PC-9 (cell line): ENCODE measurements at regions not wholly inside any gene's neighbourhood (a gene's known extent, or its start where the extent isn't known, plus 50 kb on each side); places are given as distances from the start of the nearest gene placed in this dataset.
"Not testable (repeated sequence)": the region's sequence is repeated elsewhere in the genome, so short reads cannot be mapped to it uniquely, and the experiment has no call there.

Source experiments
- BruUV-seq: library from RNA; stranded (reverse); fragments of 400-500 nt; replicated peaks from 2 replicates; lab custom pipeline; 2021; lab: Mats Ljungman, UMichigan
- CTCF ChIA-PET: fragments of 300-600 bp; sonication (Branson Sonifier 250); formaldehyde crosslinking; loops from one replicate; lab custom pipeline; 2022; ENCODE audit warnings: antibody characterized with exemption; lab: Charles Lee
- POLR2A ChIA-PET: fragments of 300-600 bp; sonication (Branson Sonifier 250); formaldehyde crosslinking; loops from one replicate; lab custom pipeline; 2022; ENCODE audit warnings: antibody characterized with exemption; ENCODE audit not compliant: unreplicated experiment; lab: Charles Lee
- DNase-seq, 2 experiments: peaks; one replicate each; pipeline versions ENCODE4 v3.0.0 to v3.0.0-alpha.2; 2015 to 2022; ENCODE audit warnings: mixed read lengths in 1 of 2
- H2AFZ ChIP-seq: fragments of 200-600 bp; sonication (generic); 2 replicates; pipeline ENCODE4 v1.8.1; 2017; ENCODE audit warnings: antibody characterized with exemption
- H3F3A ChIP-seq: fragments of 200-600 bp; sonication (generic); 2 replicates; pipeline ENCODE4 v1.8.1; 2017; ENCODE audit warnings: antibody characterized with exemption, mild to moderate bottlenecking, low read depth; ENCODE audit not compliant: insufficient read depth
- H3K27ac ChIP-seq: fragments of 200-600 bp; sonication (generic); 2 replicates; pipeline ENCODE4 v1.6.1; 2016; ENCODE audit warnings: mixed run types
- H3K27me3 ChIP-seq: fragments of 200-600 bp; sonication (generic); 2 replicates; pipeline ENCODE4 v1.6.1; 2016; ENCODE audit warnings: low read depth, mixed run types; ENCODE audit not compliant: insufficient read depth
- H3K36me3 ChIP-seq: fragments of 200-600 bp; sonication (generic); 2 replicates; pipeline ENCODE4 v1.6.1; 2016; ENCODE audit warnings: low read depth, mixed run types
- H3K4me1 ChIP-seq: fragments of 200-600 bp; sonication (generic); replicated peaks from 2 replicates; pipeline ENCODE4 v1.6.1; 2016; ENCODE audit warnings: mixed run types; ENCODE audit not compliant: insufficient read depth
- H3K4me2 ChIP-seq: fragments of 200-600 bp; sonication (generic); 2 replicates; pipeline ENCODE4 v1.6.1; 2017; ENCODE audit warnings: mixed run types
- H3K4me3 ChIP-seq: fragments of 200-600 bp; sonication (generic); 2 replicates; pipeline ENCODE4 v1.6.1; 2016; ENCODE audit warnings: mixed run types
- H3K79me2 ChIP-seq: fragments of 200-600 bp; sonication (generic); 2 replicates; pipeline ENCODE4 v1.6.1; 2017; ENCODE audit warnings: low read depth, mixed run types
- H3K9me2 ChIP-seq: fragments of 200-600 bp; sonication (generic); 2 replicates; pipeline ENCODE4 v1.8.1; 2017; ENCODE audit warnings: mild to moderate bottlenecking; ENCODE audit not compliant: insufficient read depth
- H3K9me3 ChIP-seq: fragments of 200-600 bp; sonication (generic); 2 replicates; pipeline ENCODE4 v1.8.1; 2016; ENCODE audit warnings: low read depth; ENCODE audit not compliant: insufficient read depth
- H4K20me1 ChIP-seq: fragments of 200-600 bp; sonication (generic); 2 replicates; pipeline ENCODE4 v1.8.1; 2017; ENCODE audit not compliant: insufficient read depth
- CTCF ChIP-seq: fragments of 200-600 bp; sonication (generic); conservative IDR thresholded peaks from 2 replicates; pipeline ENCODE4 v1.6.1; 2017; ENCODE audit warnings: mixed run types, antibody characterized with exemption, mild to moderate bottlenecking, moderate library complexity
- EZH2 ChIP-seq: fragments of 200-600 bp; sonication (generic); IDR thresholded peaks from 2 replicates; pipeline ENCODE4 v1.8.0; 2017; ENCODE audit warnings: antibody characterized with exemption, low read depth
- intact Hi-C: fragments of 100-400 bp; cut with micrococcal nuclease; formaldehyde crosslinking; loops from one replicate; pipeline ENCODE4 v1.10.0; 2022; ENCODE audit not compliant: unreplicated experiment

GRCh38 chr2:242015108-242016065 lies 145.9 kb downstream of the RTP5 start:
- no peaks in the 10 kb centered on the region for H3K79me2 ChIP-seq
- intact Hi-C loops, result no loop called here
- no peak overlapping the region for H3K4me2 ChIP-seq
- ChIA-PET POLR2A (interaction anchor here (0.6 kb wide), 1 partner anchor 468 kb away, joined by 4 read pairs; no protein-coding TSS in a partner anchor), CTCF (interaction anchor here (0.7 to 1.0 kb wide), 2 partner anchors 51 to 63 kb away, joined by 3 to 4 read pairs; no protein-coding TSS in a partner anchor)
- no peak overlapping the region for H3K4me3 ChIP-seq
- no TSS peak for BruUV-seq
- H3K4me1 ChIP-seq, result no peaks in the 10 kb centered on the region
- no peak overlapping the region for H3K27ac ChIP-seq
- TF ChIP-seq CTCF, result no peak
- no peak for TF ChIP-seq EZH2
- no peaks in the 10 kb centered on the region for H3K9me3 ChIP-seq
- H3K27me3 ChIP-seq, result peaks cover 84% of the 10 kb centered on the region
- peaks cover 8% of the 10 kb centered on the region; the same call in 1 of the 2 replicates for H3F3A ChIP-seq
- no peaks in the 10 kb centered on the region for H3K36me3 ChIP-seq
- no peaks in the 10 kb centered on the region for H3K9me2 ChIP-seq
- no peaks in the 10 kb centered on the region for H4K20me1 ChIP-seq
- no peak for DNase-seq
- H2AFZ ChIP-seq, result no peak overlapping the region

- Histone ChIP-seq H3K9me2 (no peaks in the 10 kb centered on the region), H3F3A (no peaks in the 10 kb centered on the region), H2AFZ (no peak overlapping the region), H3K27me3 (peaks cover 95% of the 10 kb centered on the region), H3K27ac (no peak overlapping the region), H4K20me1 (no peaks in the 10 kb centered on the region), H3K36me3 (no peaks in the 10 kb centered on the region), H3K4me1 (no peaks in the 10 kb centered on the region), H3K4me2 (no peak overlapping the region), H3K79me2 (no peaks in the 10 kb centered on the region), H3K9me3 (no peaks in the 10 kb centered on the region), H3K4me3 (no peak overlapping the region)
- TF ChIP-seq CTCF (no peak), EZH2 (no peak)
- POLR2A ChIA-PET, result no interaction called here
- CTCF ChIA-PET, result no interaction called here
- no TSS peak for BruUV-seq
- DNase-seq, result no peak
- intact Hi-C loops, result no loop called here
Measured at GRCh38 chr2:242017086-242017485, 147.6 kb downstream of the RTP5 start.

GRCh38 chr2:242018416-242018815 lies 148.9 kb downstream of the RTP5 start:
- H3K4me3 ChIP-seq, H4K20me1 ChIP-seq, H3K9me3 ChIP-seq, H2AFZ ChIP-seq, H3K4me2 ChIP-seq, H3K36me3 ChIP-seq, H3K9me2 ChIP-seq, H3K27ac ChIP-seq, H3K79me2 ChIP-seq, H3K4me1 ChIP-seq, POLR2A ChIA-PET, DNase-seq, intact Hi-C loops, CTCF ChIA-PET, BruUV-seq, H3F3A ChIP-seq: not testable (repeated sequence)
- peaks cover 96% of the 10 kb centered on the region for H3K27me3 ChIP-seq
